H1 (cell line): ENCODE measurements at regions not wholly inside any gene's neighbourhood (a gene's known extent, or its start where the extent isn't known, plus 50 kb on each side); places are given as distances from the start of the nearest gene placed in this dataset.

Experiments used
- CTCF ChIA-PET: fragments of 300-600 bp; sonication (Branson Sonifier 250); formaldehyde crosslinking; loops from one replicate; lab custom pipeline; 2021; ENCODE audit not compliant: partially characterized antibody; lab: Charles Lee
- POLR2A ChIA-PET: fragments of 300-600 bp; sonication (Branson Sonifier 250); formaldehyde crosslinking; loops from one replicate; lab custom pipeline; 2021; ENCODE audit warnings: inconsistent platforms; ENCODE audit not compliant: partially characterized antibody; lab: Charles Lee
- DNase-seq, 2 experiments: peaks; one replicate each; pipeline versions ENCODE4 v3.0.0 to v3.0.0-alpha.2; 2010 to 2022; ENCODE audit warnings: low spot score in 2 of 2, low read depth in 1 of 2, mixed read lengths in 1 of 2
- FAIRE-seq: peaks from 2 replicates; lab custom pipeline; 2011; peaks lifted over from hg19 to GRCh38; lab: Jason Lieb, UNC
- H2AFZ ChIP-seq: 2 replicates; pipeline ENCODE4 v1.8.1; 2012; ENCODE audit warnings: low read length, inconsistent platforms
- H2AK5ac ChIP-seq: 2 replicates; pipeline ENCODE4 v1.6.1; 2013; ENCODE audit warnings: low read depth, low read length
- H2BK120ac ChIP-seq: replicated peaks from 2 replicates; pipeline ENCODE3; 2013; ENCODE audit warnings: low read depth, low read length, inconsistent platforms
- H2BK12ac ChIP-seq: 2 replicates; pipeline ENCODE4 v1.6.1; 2013; ENCODE audit warnings: low read depth, low read length
- H2BK15ac ChIP-seq: 2 replicates; pipeline ENCODE4 v1.6.1; 2013; ENCODE audit warnings: low read length
- H2BK20ac ChIP-seq: 2 replicates; pipeline ENCODE4 v1.6.1; 2013; ENCODE audit warnings: low read length
- H2BK5ac ChIP-seq: 2 replicates; pipeline ENCODE4 v1.6.1; 2013; ENCODE audit warnings: low read depth, low read length
- H3K14ac ChIP-seq: 2 replicates; pipeline ENCODE4 v1.6.1; 2013; ENCODE audit warnings: inconsistent platforms; ENCODE audit not compliant: insufficient read length
- H3K18ac ChIP-seq: 2 replicates; pipeline ENCODE4 v1.6.1; 2013; ENCODE audit warnings: low read length; ENCODE audit errors: extremely low read depth
- H3K23ac ChIP-seq: 2 replicates; pipeline ENCODE4 v1.6.1; 2013; ENCODE audit warnings: inconsistent platforms; ENCODE audit not compliant: insufficient read length
- H3K23me2 ChIP-seq: 2 replicates; pipeline ENCODE4 v1.6.1; 2013; ENCODE audit warnings: low read depth, low read length
- H3K27ac ChIP-seq: 2 replicates; pipeline ENCODE4 v1.6.1; 2011; ENCODE audit warnings: low read depth, low read length, inconsistent platforms
- H3K27me3 ChIP-seq, 4 experiments: replicated peaks in 1 of 4; 1 replicate in 1 of 4; 2 replicates in 3 of 4; pipeline versions ENCODE4 v1.6.1 to v1.8.1; 2011 to 2013; ENCODE audit warnings: low read length in 3 of 4, mild to moderate bottlenecking in 3 of 4, inconsistent platforms in 2 of 4, mixed read lengths in 2 of 4, moderate library complexity in 1 of 4; ENCODE audit not compliant: control insufficient read depth in 3 of 4, insufficient read depth in 3 of 4; ENCODE audit errors: extremely low read depth in 1 of 4
- H3K36me3 ChIP-seq, 4 experiments: 2 replicates each; pipeline versions ENCODE4 v1.6.1 to v1.8.1; 2011 to 2013; ENCODE audit warnings: mild to moderate bottlenecking in 4 of 4, low read length in 3 of 4, moderate library complexity in 2 of 4, control low read depth in 1 of 4, inconsistent platforms in 1 of 4; ENCODE audit not compliant: insufficient read depth in 4 of 4, control insufficient read depth in 2 of 4
- H3K4ac ChIP-seq: replicated peaks from 2 replicates; pipeline ENCODE3; 2013; ENCODE audit warnings: low read length, low read depth, mixed read lengths, inconsistent platforms; ENCODE audit not compliant: insufficient read length
- H3K4me1 ChIP-seq, 4 experiments: replicated peaks in 1 of 4; 1 replicate in 1 of 4; 2 replicates in 3 of 4; pipeline versions ENCODE4 v1.6.1 to v1.8.1; 2011 to 2013; ENCODE audit warnings: low read length in 3 of 4, inconsistent platforms in 2 of 4, mixed read lengths in 1 of 4; ENCODE audit not compliant: insufficient read depth in 4 of 4, control insufficient read depth in 3 of 4
- H3K4me2 ChIP-seq, 2 experiments: 2 replicates each; pipeline versions ENCODE4 v1.6.1 to v1.8.1; 2011 to 2013; ENCODE audit warnings: low read depth in 2 of 2, low read length in 2 of 2, control low read depth in 1 of 2, inconsistent platforms in 1 of 2, mild to moderate bottlenecking in 1 of 2; ENCODE audit not compliant: insufficient read depth in 1 of 2
- H3K4me3 ChIP-seq, 4 experiments: fragments of 200-600, 300-600 bp in 1 of 4; sonication (generic), shearing (Covaris generic), sonication (Bioruptor Twin) in 1 of 4; 2 replicates each; pipeline versions ENCODE4 v1.5.1 to v1.8.1; 2011 to 2016; ENCODE audit warnings: low read length in 4 of 4, low read depth in 3 of 4, control low read depth in 2 of 4, inconsistent platforms in 2 of 4, mild to moderate bottlenecking in 2 of 4, mixed read lengths in 1 of 4, moderate library complexity in 1 of 4; ENCODE audit not compliant: insufficient read depth in 2 of 4; ENCODE audit errors: extremely low read depth in 1 of 4
- H3K56ac ChIP-seq: replicated peaks from 2 replicates; pipeline ENCODE3; 2013; ENCODE audit warnings: low read depth, mild to moderate bottlenecking, mixed read lengths, low read length, inconsistent platforms; ENCODE audit not compliant: insufficient read length
- H3K79me1 ChIP-seq: 2 replicates; pipeline ENCODE4 v1.6.1; 2013; ENCODE audit warnings: low read depth, low read length, control low read depth
- H3K79me2 ChIP-seq, 2 experiments: 2 replicates each; pipeline versions ENCODE4 v1.6.1 to v1.8.1; 2012 to 2013; ENCODE audit warnings: low read length in 2 of 2, mild to moderate bottlenecking in 2 of 2, inconsistent platforms in 1 of 2; ENCODE audit not compliant: insufficient read depth in 2 of 2, control insufficient read depth in 1 of 2
- H3K9ac ChIP-seq, 4 experiments: replicated peaks in 1 of 4; 1 replicate in 1 of 4; 2 replicates in 3 of 4; pipeline versions ENCODE4 v1.6.1 to v1.8.1; 2011 to 2013; ENCODE audit warnings: low read depth in 3 of 4, low read length in 3 of 4, control low read depth in 2 of 4, mild to moderate bottlenecking in 2 of 4, moderate library complexity in 2 of 4, inconsistent platforms in 1 of 4; ENCODE audit errors: extremely low read depth in 1 of 4
- H3K9me3 ChIP-seq, 2 experiments: 2 replicates each; pipeline versions ENCODE4 v1.6.1 to v1.8.1; 2012 to 2013; ENCODE audit warnings: mild to moderate bottlenecking in 2 of 2, moderate library complexity in 2 of 2, control low read depth in 1 of 2, inconsistent platforms in 1 of 2, low read depth in 1 of 2, low read length in 1 of 2, mixed read lengths in 1 of 2; ENCODE audit not compliant: insufficient read depth in 2 of 2
- H4K20me1 ChIP-seq, 2 experiments: replicated peaks in 1 of 2; 2 replicates each; pipeline versions ENCODE3 to v1.8.1; 2011 to 2013; ENCODE audit warnings: inconsistent platforms in 2 of 2, low read length in 2 of 2, mild to moderate bottlenecking in 1 of 2; ENCODE audit not compliant: insufficient read depth in 2 of 2, control insufficient read depth in 1 of 2
- H4K5ac ChIP-seq: 2 replicates; pipeline ENCODE4 v1.6.1; 2013; ENCODE audit warnings: low read length, low read depth, mixed read lengths, inconsistent platforms; ENCODE audit not compliant: insufficient read length
- H4K8ac ChIP-seq: 2 replicates; pipeline ENCODE4 v1.8.0; 2013; ENCODE audit warnings: mild to moderate bottlenecking, moderate library complexity, low read length, inconsistent platforms; ENCODE audit not compliant: insufficient read depth; ENCODE audit errors: extremely low read depth
- H4K91ac ChIP-seq: replicated peaks from 2 replicates; pipeline ENCODE3; 2013; ENCODE audit warnings: low read length, mixed read lengths, inconsistent platforms; ENCODE audit not compliant: insufficient read length
- BACH1 ChIP-seq: IDR thresholded peaks from 2 replicates; pipeline ENCODE4 v1.6.1; 2012; ENCODE audit warnings: low read length, improper control_type of control experiment
- CBX5 ChIP-seq: fragments of 300-800, 300-1000 bp; sonication (generic); IDR thresholded peaks from 2 replicates; pipeline ENCODE4 v1.7.1; 2016; ENCODE audit warnings: antibody characterized with exemption, low read length, low read depth
- CHD1 ChIP-seq: IDR thresholded peaks from 2 replicates; pipeline ENCODE4 v1.6.1; 2012; ENCODE audit warnings: low read depth, low read length, improper control_type of control experiment
- CREB1 ChIP-seq: IDR thresholded peaks from 2 replicates; pipeline ENCODE4 v1.6.1; 2012; ENCODE audit warnings: inconsistent platforms
- EGR1 ChIP-seq: IDR thresholded peaks from 2 replicates; pipeline ENCODE4 v1.6.1; 2011; ENCODE audit warnings: low read depth, low read length, borderline replicate concordance
- JUN ChIP-seq: IDR thresholded peaks from 2 replicates; pipeline ENCODE4 v1.6.1; 2011; ENCODE audit warnings: low read depth, mild to moderate bottlenecking, improper control_type of control experiment, low read length
- KDM4A ChIP-seq: IDR thresholded peaks from one replicate; pipeline ENCODE4 v1.7.1; 2012; ENCODE audit warnings: low read depth, mild to moderate bottlenecking, moderate library complexity, low read length, inconsistent platforms; ENCODE audit not compliant: severe bottlenecking
- POU5F1 ChIP-seq: IDR thresholded peaks from 2 replicates; pipeline ENCODE4 v1.6.1; 2011; ENCODE audit warnings: low read depth, mild to moderate bottlenecking, low read length, moderate library complexity
- RAD21 ChIP-seq, 2 experiments: IDR thresholded peaks in 1 of 2; conservative IDR thresholded peaks in 1 of 2; 2 replicates each; pipeline ENCODE4 v1.6.1; 2011; ENCODE audit warnings: low read depth in 2 of 2, low read length in 2 of 2, improper control_type of control experiment in 1 of 2, inconsistent platforms in 1 of 2, mild to moderate bottlenecking in 1 of 2, moderate library complexity in 1 of 2
- RFX5 ChIP-seq: IDR thresholded peaks from 2 replicates; pipeline ENCODE4 v1.6.1; 2011; ENCODE audit warnings: low read depth, low read length, improper control_type of control experiment, borderline replicate concordance
- SP2 ChIP-seq: IDR thresholded peaks from 2 replicates; pipeline ENCODE4 v1.6.1; 2012; ENCODE audit warnings: mild to moderate bottlenecking, low read length, inconsistent platforms
- SUZ12 ChIP-seq: fragments of 200-600 bp; sonication (generic); IDR thresholded peaks from 2 replicates; pipeline ENCODE4 v1.6.1; 2012; ENCODE audit warnings: mild to moderate bottlenecking, inconsistent platforms, low read length, moderate library complexity, mixed read lengths
- TAF1 ChIP-seq: IDR thresholded peaks from 2 replicates; pipeline ENCODE4 v1.6.1; 2011; ENCODE audit warnings: mild to moderate bottlenecking, low read depth, low read length
- TAF7 ChIP-seq: optimal IDR thresholded peaks from 2 replicates; pipeline ENCODE3; 2011; ENCODE audit warnings: low read depth, mild to moderate bottlenecking, inconsistent platforms, low read length, moderate library complexity, borderline replicate concordance
- TCF12 ChIP-seq: IDR thresholded peaks from 2 replicates; pipeline ENCODE4 v1.6.1; 2011; ENCODE audit warnings: low read depth, mild to moderate bottlenecking, low read length
- WGBS, 2 experiments: shearing (Covaris generic) in 1 of 2; methylation state at CpG; one replicate each; pipeline versions ENCODE4 v1.1.6 to v1.1.7; 2013 to 2015; ENCODE audit warnings: low lambda C conversion rate in 2 of 2, mixed read lengths in 2 of 2, inconsistent platforms in 1 of 2, low coverage in 1 of 2, missing lambda C conversion rate in 1 of 2; ENCODE audit not compliant: insufficient replicate concordance in 2 of 2, insufficient coverage in 1 of 2, insufficient read length in 1 of 2; ENCODE audit errors: extremely low coverage in 1 of 2, missing lambda C conversion rate in 1 of 2; 5-methylcytosine and 5-hydroxymethylcytosine counted together

DNA sequence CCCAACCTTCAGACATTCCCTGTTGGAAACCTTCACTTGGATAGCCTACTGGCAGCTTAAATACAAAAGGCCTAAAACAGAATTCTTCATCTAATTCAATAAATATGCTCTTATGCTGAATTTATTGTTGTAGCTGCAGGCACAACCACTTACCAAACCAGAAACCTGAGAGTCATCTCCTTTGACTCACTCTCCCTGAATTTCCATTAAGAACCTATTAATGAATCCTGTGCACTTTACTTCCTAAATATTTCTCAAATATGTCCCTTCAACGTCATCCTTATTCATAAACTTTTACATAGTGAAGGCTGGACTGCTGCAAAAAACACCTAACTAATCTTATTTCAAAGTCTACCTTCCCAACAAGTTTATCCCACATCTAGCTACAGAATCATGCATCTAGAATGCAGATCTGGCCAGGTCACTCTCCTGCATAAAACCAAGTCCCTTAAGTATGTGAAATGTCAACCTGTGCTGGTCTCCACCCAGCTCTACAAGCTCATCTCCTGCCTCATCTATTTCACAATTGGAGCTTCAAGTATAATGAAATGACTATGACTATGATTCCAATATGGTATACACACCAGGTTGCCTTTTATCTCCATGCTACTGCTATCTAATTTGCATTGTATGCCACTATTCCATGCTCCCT, 354.2 kb downstream of the ZEB2 start:
- H3K9me3 ChIP-seq: no peaks in the 10 kb centered on the region
- CTCF ChIA-PET: no interaction called here
- DNase-seq (no peak), FAIRE-seq (no peak)
- H3K79me1 ChIP-seq: no peaks in the 10 kb centered on the region
- H3K4me1 ChIP-seq: no peaks in the 10 kb centered on the region
- POLR2A ChIA-PET: no interaction called here
- no peak overlapping the region for H2BK20ac ChIP-seq
- H3K4me2 ChIP-seq: no peak overlapping the region
- H3K23ac ChIP-seq: no peak overlapping the region
- H3K4me3 ChIP-seq: no peak overlapping the region
- no peak overlapping the region for H3K14ac ChIP-seq
- H3K4ac ChIP-seq: no peak overlapping the region
- H3K23me2 ChIP-seq: no peaks in the 10 kb centered on the region
- no peak overlapping the region for H2BK5ac ChIP-seq
- H3K27me3 ChIP-seq: no peaks in the 10 kb centered on the region
- no peaks in the 10 kb centered on the region for H4K20me1 ChIP-seq
- no peaks in the 10 kb centered on the region for H3K36me3 ChIP-seq
- no peak overlapping the region for H4K8ac ChIP-seq
- no peaks in the 10 kb centered on the region for H3K79me2 ChIP-seq
- WGBS, 2 experiments: 94% methylated on average over 1 of the region's 1 CpG; no CpG with 5 or more reads in 1 of the 2 experiments
- no peak overlapping the region for H3K9ac ChIP-seq
- no peak overlapping the region for H2BK120ac ChIP-seq
- H2BK12ac ChIP-seq: no peak overlapping the region
- no peak overlapping the region for H3K56ac ChIP-seq
- no peak overlapping the region for H2AK5ac ChIP-seq
- no peak overlapping the region for H3K18ac ChIP-seq
- H2AFZ ChIP-seq: no peak overlapping the region
- no peak overlapping the region for H3K27ac ChIP-seq
- H2BK15ac ChIP-seq: no peak overlapping the region
- H4K5ac ChIP-seq: no peak overlapping the region
- no peak overlapping the region for H4K91ac ChIP-seq
- TF ChIP-seq CREB1: no peak
- TF ChIP-seq SP2: no peak
- no peak for TF ChIP-seq TAF1
- no peak for TF ChIP-seq JUN
- no peak for TF ChIP-seq SUZ12
- no peak for TF ChIP-seq RAD21 (IDR thresholded peaks at IDR 0.05 in 1 of 2, conservative IDR thresholded peaks at IDR 0.05 in 1 of 2; ENCODE audit: low read depth in 2 of 2, low read length in 2 of 2)
- no peak for TF ChIP-seq BACH1
- no peak for TF ChIP-seq KDM4A
- TF ChIP-seq RFX5: no peak
- no peak for TF ChIP-seq TCF12
- TF ChIP-seq TAF7: no peak
- no peak for TF ChIP-seq CHD1
- TF ChIP-seq EGR1: no peak
- no peak for TF ChIP-seq POU5F1
- TF ChIP-seq CBX5: no peak
